T47D (cell line): ENCODE measurements at regions not wholly inside any gene's neighbourhood (a gene's known extent, or its start where the extent isn't known, plus 50 kb on each side); places are given as distances from the start of the nearest gene placed in this dataset.
A peak's percentile ranks its signal among the peaks of the same experiment; 100 is the strongest.
"Not testable (repeated sequence)": the region's sequence is repeated elsewhere in the genome, so short reads cannot be mapped to it uniquely, and the experiment has no call there.

ENCODE experiments used
- DNase-seq, 2 experiments: peaks; one replicate each; pipeline versions ENCODE4 v3.0.0 to v3.0.0-alpha.2; 2011 to 2012; ENCODE audit warnings: low read depth in 1 of 2, low spot score in 1 of 2
- JUND ChIP-seq: IDR thresholded peaks from 2 replicates; pipeline ENCODE4 v1.6.1; 2012; ENCODE audit warnings: low read depth
- in situ Hi-C: cut with HindIII; loops from 2 replicates; pipeline ENCODE4 v1.10.0; 2016; ENCODE audit warnings: low sequenced_read_pairs, low pct_unique_long_range_greater_than_20kb

- in situ Hi-C loops, result no loop called here
- no peak for DNase-seq
- TF ChIP-seq JUND, result no peak
Observed at GRCh38 chr3:84692261-84692660, 266.5 kb upstream of the CADM2 start.

DNA sequence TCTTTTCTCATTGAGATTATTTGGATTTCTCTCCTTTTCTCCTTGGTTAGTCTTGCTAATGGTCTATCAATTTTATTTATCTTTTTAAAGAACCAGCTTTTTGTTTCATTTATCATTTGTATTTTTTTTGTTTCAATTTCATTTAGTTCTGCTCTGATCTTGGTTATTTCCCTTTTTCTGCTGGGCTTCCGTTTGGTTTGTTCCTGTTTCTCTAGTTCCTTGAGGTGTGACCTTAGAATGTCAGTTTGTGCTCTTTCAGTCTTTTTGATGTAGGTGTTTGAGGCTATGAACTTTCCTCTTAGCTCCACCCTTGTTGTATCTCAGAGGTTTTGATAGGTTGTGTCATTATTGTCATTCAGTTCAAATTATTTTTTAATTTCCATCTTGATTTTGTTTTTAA, 248.5 kb upstream of the CADM2 start:
- DNase-seq, in situ Hi-C loops: not testable (repeated sequence)

DNA sequence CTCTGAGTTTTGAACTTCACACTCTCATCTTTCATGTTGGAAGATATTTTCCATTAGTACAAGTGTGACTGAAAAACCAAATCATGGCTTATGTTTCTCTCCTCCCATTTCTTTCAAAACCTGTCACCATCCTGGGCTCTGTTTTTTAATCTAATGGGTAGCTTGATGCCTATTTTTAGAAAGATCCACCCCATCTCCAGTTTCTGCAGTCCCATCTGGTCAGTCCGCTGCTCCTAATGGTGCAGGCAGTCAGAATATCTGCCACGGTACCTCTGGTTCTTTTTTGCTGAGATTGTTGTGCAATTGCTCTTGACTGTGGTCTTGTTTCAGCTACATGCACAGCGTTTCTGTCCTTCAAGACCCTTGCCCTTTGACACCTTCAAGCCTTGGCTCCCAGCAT, 240.9 kb upstream of the CADM2 start:
- in situ Hi-C loops, result no loop called here
- no peak for TF ChIP-seq JUND
- DNase-seq, result no peak

DNA sequence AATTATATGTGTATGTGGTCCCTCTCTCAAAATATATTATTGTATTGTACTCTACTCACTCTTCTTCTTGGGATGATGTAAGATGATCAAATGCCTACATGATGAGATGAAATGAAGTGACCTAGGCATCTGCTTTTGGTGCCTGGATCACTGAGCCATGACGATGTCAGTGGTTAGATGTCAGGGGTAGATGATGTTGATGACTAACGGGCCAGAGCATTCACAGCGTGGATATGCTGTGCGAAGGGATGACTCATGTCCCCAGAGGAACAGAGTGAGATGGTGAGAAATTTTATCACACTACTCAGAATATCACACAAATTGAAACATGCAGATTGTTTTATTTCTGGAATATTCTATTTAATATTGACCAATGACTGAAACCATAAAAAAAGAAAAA, 233.9 kb upstream of the CADM2 start:
- DNase-seq, result no peak
- TF ChIP-seq JUND, result no peak
- in situ Hi-C loops, result no loop called here

- in situ Hi-C loops, result no loop called here
- no peak for DNase-seq
- no peak for TF ChIP-seq JUND
Observed at GRCh38 chr3:84727616-84728015, 231.2 kb upstream of the CADM2 start.

GRCh38 chr3:84734731-84735130, 224.1 kb upstream of the CADM2 start:
- DNase-seq, in situ Hi-C loops: not testable (repeated sequence)

DNA sequence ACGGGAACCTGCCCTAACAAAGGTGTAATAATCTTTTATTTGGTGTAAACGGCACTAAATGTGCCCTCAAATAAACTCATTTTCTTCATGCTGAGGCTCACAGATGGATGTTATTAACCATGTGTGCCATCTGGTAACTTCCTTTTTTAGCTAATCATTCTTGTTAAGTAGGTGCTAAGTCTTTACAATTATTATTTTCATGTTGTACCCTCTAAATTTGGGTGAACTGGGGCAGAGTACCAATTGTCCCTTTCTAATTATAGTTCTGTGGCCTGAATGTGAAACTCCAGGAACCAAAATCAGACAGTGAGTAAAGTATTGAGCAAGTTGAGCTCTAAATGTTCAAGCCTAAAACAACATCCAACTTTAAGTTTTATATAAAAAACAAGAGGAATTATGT, 220.7 kb upstream of the CADM2 start:
- DNase-seq, result no peak
- no peak for TF ChIP-seq JUND
- in situ Hi-C loops, result no loop called here

GRCh38 chr3:84742915-84743425, 215.8 kb upstream of the CADM2 start:
- in situ Hi-C loops, result no loop called here
- TF ChIP-seq JUND, result no peak

DNA sequence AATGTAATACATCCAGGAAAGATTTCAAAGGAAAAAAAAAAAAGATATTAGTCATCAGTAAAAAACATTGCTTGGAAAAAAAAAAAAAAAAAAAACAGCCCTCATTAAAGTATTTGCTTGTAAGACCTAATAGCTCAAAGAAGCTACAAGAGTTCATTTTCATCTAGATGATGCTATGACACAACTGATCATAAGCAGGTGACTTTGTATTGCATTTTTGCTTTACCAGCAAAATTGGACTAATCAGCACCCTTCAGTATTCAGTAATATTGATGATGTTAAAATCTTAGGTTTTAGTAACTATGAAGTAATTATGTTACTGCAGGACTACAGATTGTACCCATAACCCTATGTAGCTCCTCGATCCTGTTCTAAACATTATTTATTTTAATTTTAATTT, 214.7 kb upstream of the CADM2 start:
- TF ChIP-seq JUND, result no peak
- no peak for DNase-seq
- in situ Hi-C loops, result no loop called here

More at GRCh38 chr3:84742915-84743425, 215.8 kb upstream of the CADM2 start:
- DNase-seq, result no peak

- no peak for DNase-seq
- in situ Hi-C loops, result no loop called here
- TF ChIP-seq JUND, result no peak
Observed at GRCh38 chr3:84755860-84756259, 202.9 kb upstream of the CADM2 start.

GRCh38 chr3:84759361-84759760, 199.4 kb upstream of the CADM2 start:
- in situ Hi-C loops, result no loop called here
- DNase-seq, result no peak
- TF ChIP-seq JUND, result no peak

- TF ChIP-seq JUND, result no peak
- DNase-seq, result peak; percentile 5 to 88
- in situ Hi-C loops, result no loop called here
Observed at GRCh38 chr3:84772841-84773240, 185.9 kb upstream of the CADM2 start.

- in situ Hi-C loops, result no loop called here
- DNase-seq, result no peak
- TF ChIP-seq JUND, result no peak
Observed at GRCh38 chr3:84783281-84783680, 175.5 kb upstream of the CADM2 start.

DNA sequence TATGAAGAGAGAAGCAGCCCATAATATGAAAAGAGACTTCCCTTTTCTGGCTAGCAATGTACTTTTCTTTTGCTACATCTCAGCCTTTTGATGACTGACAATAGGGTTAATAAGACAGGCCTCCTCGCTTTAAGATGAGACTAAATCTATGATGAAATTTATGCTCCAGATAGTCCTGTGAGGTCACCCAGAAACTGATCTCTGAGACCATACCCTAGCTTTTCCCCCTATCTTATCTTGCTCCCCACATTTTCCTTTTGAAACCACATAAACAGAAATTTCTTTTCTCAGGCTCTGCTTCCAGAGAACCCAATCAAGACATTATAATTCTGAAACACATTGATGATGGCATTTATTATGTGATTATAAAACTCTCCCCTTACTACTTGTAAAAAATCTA, 168.8 kb upstream of the CADM2 start:
- TF ChIP-seq JUND, result no peak
- in situ Hi-C loops, result no loop called here
- DNase-seq, result no peak
